Activated CD4-positive, alpha-beta memory T cell treated with anti-CD3 and anti-CD28 coated beads for 36 hours (primary cell): ENCODE measurements at regions not wholly inside any gene's neighbourhood (a gene's known extent, or its start where the extent isn't known, plus 50 kb on each side); places are given as distances from the start of the nearest gene placed in this dataset.

Experiments
- CTCF ChIA-PET: fragments of 350-600 bp; sonication (Branson Sonifier 250); formaldehyde crosslinking; loops from one replicate; lab custom pipeline; 2021; ENCODE audit warnings: antibody characterized with exemption, inconsistent platforms; lab: Charles Lee
- POLR2A ChIA-PET: fragments of 350-600 bp; sonication (Branson Sonifier 250); formaldehyde crosslinking; loops from one replicate; lab custom pipeline; 2021; ENCODE audit warnings: antibody characterized with exemption; lab: Charles Lee
- DNase-seq: peaks from one replicate; pipeline ENCODE4 v3.0.0-alpha.2; 2020
- H3K27ac Mint-ChIP-seq: one replicate; pipeline ENCODE4 v1.8.0; 2021; ENCODE audit warnings: mixed read lengths
- H3K27me3 Mint-ChIP-seq: one replicate; pipeline ENCODE4 v1.8.0; 2021; ENCODE audit warnings: mixed read lengths
- H3K36me3 Mint-ChIP-seq: one replicate; pipeline ENCODE4 v1.8.0; 2021; ENCODE audit warnings: mixed read lengths
- H3K4me1 Mint-ChIP-seq: one replicate; pipeline ENCODE4 v1.8.0; 2021; ENCODE audit warnings: low read depth, mixed read lengths
- H3K4me3 Mint-ChIP-seq: one replicate; pipeline ENCODE4 v1.8.0; 2021; ENCODE audit warnings: mild to moderate bottlenecking, mixed read lengths
- H3K9me3 Mint-ChIP-seq: one replicate; pipeline ENCODE4 v1.8.0; 2021; ENCODE audit warnings: mixed read lengths
- intact Hi-C: fragments of 100-400 bp; cut with micrococcal nuclease; formaldehyde crosslinking; loops from one replicate; pipeline ENCODE4 v1.15.1; 2023

DNA sequence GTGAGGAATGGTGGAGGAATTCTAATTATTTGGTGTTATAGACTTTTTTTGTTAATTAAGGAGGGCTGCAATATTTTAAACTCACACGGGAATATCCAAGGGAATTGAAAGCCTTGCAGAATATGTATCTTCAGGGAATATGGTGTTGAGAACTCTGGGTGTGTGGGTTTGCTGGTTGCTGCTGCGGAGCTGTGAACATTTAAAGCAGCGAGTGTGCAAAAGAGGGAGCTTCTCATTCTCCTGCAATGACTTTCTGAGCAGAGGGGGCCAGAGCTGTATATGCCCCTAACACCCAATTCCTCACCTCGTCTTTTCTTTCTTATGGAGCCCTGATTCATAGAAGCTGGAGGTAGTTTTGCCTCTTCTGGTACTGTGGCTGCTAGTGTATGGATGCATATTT, 217.7 kb downstream of the HIPK3 start:
- Mint-ChIP-seq H3K27ac (no peak overlapping the region), H3K4me1 (no peaks in the 10 kb centered on the region), H3K27me3 (peaks cover 10% of the 10 kb centered on the region), H3K9me3 (no peaks in the 10 kb centered on the region), H3K4me3 (no peak overlapping the region), H3K36me3 (no peaks in the 10 kb centered on the region)
- intact Hi-C loops: no loop called here
- CTCF ChIA-PET: no interaction called here
- no peak for DNase-seq
- POLR2A ChIA-PET: no interaction called here

DNA sequence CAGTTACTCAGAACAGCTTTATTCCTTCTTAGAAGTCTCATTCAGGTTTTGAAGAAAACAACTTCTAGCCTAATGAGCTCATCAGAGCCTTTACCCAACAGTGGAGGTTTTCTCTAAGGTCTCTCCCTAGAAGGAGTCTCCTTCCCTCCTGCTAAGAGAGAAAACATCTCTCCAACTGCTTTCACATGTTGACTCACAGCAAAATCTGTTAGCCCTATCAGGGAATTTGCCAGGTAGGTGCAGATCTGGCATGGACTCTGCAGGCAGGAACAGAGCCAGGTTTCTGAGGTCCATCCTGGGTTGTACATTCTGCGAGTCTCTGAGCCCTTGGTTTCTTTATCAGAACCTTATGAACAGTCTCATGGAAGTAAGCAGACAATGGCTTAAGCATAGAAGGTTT, 214.4 kb downstream of the HIPK3 start:
- CTCF ChIA-PET: no interaction called here

DNA sequence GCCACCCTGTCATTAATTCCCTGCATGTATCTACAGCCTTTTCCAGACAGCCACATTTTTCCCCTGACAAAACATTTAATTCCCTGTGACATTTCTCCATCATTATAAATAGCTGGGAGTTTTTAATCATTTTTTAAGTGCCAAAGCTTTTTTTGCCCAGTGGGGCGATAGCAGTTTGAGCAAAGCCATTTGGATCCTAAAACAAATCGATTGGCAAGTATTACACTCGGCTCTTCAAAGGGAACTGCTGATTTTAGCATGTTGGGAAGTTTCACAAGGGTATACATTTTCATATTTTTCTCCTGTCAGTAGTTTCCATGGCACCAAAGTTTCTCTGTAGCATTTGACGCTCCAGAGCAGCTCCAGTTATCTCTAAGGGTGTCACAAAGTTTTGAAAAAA, 210.8 kb downstream of the HIPK3 start:
- Mint-ChIP-seq H3K36me3 (no peaks in the 10 kb centered on the region), H3K4me1 (no peaks in the 10 kb centered on the region), H3K27ac (no peak overlapping the region), H3K9me3 (no peaks in the 10 kb centered on the region), H3K27me3 (peaks cover 17% of the 10 kb centered on the region), H3K4me3 (no peak overlapping the region)
- ChIA-PET POLR2A (no interaction called here), CTCF (interaction anchor here (0.7 kb wide), 1 partner anchor 76 kb away, joined by 3 read pairs; no protein-coding TSS in a partner anchor)
- intact Hi-C loops: no loop called here
- DNase-seq: no peak

More for the DNA sequence above, 214.4 kb downstream of the HIPK3 start:
- intact Hi-C loops: no loop called here
- Mint-ChIP-seq H3K27ac (no peak overlapping the region), H3K36me3 (no peaks in the 10 kb centered on the region), H3K27me3 (peaks cover 16% of the 10 kb centered on the region), H3K4me1 (no peaks in the 10 kb centered on the region), H3K9me3 (no peaks in the 10 kb centered on the region), H3K4me3 (no peak overlapping the region)
- POLR2A ChIA-PET: no interaction called here
- no peak for DNase-seq

DNA sequence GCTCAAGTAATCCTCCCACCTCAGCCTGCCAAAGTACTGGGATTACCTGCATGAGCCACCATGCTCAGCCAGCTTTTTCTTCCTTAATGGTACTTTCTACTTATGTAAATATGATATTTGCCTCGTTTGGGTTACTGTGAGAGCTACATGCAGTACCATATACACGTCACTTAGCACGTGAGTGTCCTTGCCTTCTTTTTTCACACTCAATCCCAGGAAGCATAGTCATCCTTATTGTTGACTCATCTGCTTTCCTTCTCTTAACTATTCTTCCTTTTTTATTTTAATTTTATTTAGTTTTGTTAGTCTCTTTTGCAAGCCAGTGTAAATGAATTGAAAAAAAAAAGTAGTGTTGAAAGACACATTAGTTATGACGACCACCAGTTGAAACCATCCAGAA, 205.9 kb downstream of the HIPK3 start:
- intact Hi-C loops: no loop called here
- Mint-ChIP-seq H3K9me3 (no peaks in the 10 kb centered on the region), H3K4me1 (no peaks in the 10 kb centered on the region), H3K36me3 (no peaks in the 10 kb centered on the region), H3K27ac (no peak overlapping the region), H3K4me3 (no peak overlapping the region), H3K27me3 (peaks cover 7% of the 10 kb centered on the region)
- ChIA-PET CTCF (no interaction called here), POLR2A (no interaction called here)
- DNase-seq: no peak

DNA sequence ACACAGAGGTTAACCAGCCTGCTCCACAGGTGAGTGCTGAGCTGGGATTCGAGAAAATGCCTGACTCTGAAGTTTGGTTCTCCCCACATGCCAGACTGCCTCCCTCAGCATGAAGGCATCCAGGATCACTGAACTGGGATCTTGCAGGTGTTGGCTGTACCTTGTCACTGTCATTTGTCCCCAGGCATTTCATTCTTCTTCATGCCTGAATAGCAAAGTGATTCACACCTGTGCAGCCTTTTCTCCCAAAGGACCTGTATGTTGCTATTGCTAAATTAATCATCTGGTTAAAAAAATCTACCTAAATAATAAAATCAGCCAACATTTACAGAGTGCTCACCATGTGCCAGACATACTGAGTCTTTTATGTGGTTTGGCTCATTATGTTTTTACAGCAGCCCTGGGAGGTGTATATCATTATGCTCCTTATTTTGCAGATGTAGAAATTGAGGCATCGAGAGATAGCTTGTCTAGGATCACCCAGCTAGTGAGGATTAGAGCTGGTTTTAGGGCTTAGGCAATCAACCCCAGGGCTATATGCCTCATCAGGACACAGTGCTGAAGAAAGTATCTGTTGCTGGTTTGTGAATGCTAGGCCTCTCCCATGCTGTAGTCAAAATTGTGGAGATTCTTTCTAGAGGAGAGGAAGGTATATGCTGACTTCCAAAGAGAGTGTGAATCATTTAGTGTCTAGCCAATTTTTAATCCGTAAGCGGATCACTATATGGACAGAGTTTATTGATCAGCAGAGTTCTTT, 204.4 kb downstream of the HIPK3 start:
- no peak overlapping the region for H3K27ac Mint-ChIP-seq
- intact Hi-C loops: no loop called here
- CTCF ChIA-PET: no interaction called here
- no peaks in the 10 kb centered on the region for H3K9me3 Mint-ChIP-seq
- no peaks in the 10 kb centered on the region for H3K4me1 Mint-ChIP-seq
- POLR2A ChIA-PET: no interaction called here
- H3K36me3 Mint-ChIP-seq: no peaks in the 10 kb centered on the region
- peaks cover 6% of the 10 kb centered on the region for H3K27me3 Mint-ChIP-seq
- H3K4me3 Mint-ChIP-seq: no peak overlapping the region
- DNase-seq: no peak

DNA sequence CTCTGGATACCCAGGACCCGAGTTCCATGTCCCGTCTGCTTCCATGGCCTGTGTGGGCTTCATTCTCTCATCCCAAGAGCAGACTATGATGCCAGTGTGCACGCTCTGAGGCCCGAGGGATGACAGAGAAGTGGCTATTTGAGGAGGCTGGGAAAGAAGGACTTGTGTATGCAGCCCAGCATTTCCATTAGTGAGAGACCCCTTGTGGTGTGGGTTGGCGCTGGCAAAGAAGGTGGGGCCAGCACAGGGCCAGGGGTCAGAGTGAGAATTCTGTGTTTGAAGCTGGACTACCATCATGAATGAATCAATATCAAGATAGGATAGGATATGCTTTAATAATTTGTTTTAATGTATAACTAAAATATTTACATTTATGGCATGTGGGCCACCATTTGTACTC, 200.8 kb downstream of the HIPK3 start:
- no peaks in the 10 kb centered on the region for H3K9me3 Mint-ChIP-seq
- CTCF ChIA-PET: no interaction called here
- POLR2A ChIA-PET: no interaction called here

DNA sequence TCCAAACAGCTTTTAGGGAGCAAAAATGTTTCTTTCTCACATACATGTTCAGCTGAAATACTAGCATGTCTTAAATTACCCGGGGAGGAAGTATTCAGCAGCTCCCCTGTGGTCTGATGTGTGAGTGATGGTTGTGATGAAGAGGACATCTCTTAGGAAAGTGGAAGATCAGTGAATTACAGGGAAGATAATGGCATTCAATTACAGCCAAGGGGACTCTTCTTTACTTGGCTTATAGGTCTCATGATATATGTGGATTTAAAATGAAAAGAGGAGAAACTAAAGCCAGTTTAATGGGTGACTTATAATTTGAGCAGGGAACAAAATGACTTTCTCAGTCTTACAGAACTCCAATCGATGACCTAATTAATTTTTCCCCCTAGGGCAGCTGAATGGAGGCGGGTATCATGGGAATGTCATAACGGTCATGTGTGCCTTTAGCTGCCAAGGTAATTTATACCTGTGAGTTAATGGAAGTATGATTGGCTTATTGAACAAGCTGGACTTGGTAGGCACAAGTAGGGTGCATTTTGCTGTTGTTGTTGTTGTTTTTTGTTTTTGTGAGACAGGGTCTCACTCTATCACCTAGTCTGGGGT, 198.8 kb downstream of the HIPK3 start:
- ChIA-PET POLR2A (no interaction called here), CTCF (no interaction called here)
- Mint-ChIP-seq H3K9me3 (no peaks in the 10 kb centered on the region), H3K36me3 (no peaks in the 10 kb centered on the region), H3K27ac (no peak overlapping the region), H3K27me3 (peaks cover 9% of the 10 kb centered on the region), H3K4me3 (no peak overlapping the region), H3K4me1 (no peaks in the 10 kb centered on the region)
- DNase-seq: no peak
- intact Hi-C loops: no loop called here

More for the DNA sequence above, 200.8 kb downstream of the HIPK3 start:
- Mint-ChIP-seq H3K4me1 (no peaks in the 10 kb centered on the region), H3K36me3 (no peaks in the 10 kb centered on the region), H3K27me3 (peaks cover 6% of the 10 kb centered on the region), H3K4me3 (no peak overlapping the region), H3K27ac (no peak overlapping the region)
- DNase-seq: no peak
- intact Hi-C loops: no loop called here

DNA sequence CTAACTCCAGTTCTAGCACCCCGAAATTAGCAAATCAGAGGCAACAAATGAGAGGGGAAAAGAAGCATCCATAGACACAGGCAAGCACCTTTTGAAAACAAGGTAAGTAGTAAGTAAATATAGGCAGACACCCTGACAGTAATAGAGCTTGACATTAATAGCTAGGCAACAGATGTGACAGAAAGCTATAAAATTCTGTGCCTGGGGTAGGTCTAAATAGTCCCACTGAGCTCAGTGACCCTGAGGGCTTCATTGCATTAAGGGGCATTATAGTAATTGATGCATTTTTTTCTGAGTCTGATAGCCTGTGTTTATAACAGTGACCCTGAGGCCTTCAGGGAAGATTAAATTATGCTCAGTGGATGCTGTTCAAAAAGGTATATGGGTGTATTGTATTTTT, 197.1 kb downstream of the HIPK3 start:
- POLR2A ChIA-PET: interaction anchor here (0.6 kb wide), 1 partner anchor 163 kb away, joined by 3 read pairs; no protein-coding TSS in a partner anchor
- Mint-ChIP-seq H3K27me3 (peaks cover 14% of the 10 kb centered on the region), H3K4me3 (no peak overlapping the region), H3K4me1 (no peaks in the 10 kb centered on the region), H3K36me3 (no peaks in the 10 kb centered on the region), H3K27ac (no peak overlapping the region), H3K9me3 (no peaks in the 10 kb centered on the region)
- CTCF ChIA-PET: no interaction called here
- intact Hi-C loops: no loop called here
- DNase-seq: no peak

DNA sequence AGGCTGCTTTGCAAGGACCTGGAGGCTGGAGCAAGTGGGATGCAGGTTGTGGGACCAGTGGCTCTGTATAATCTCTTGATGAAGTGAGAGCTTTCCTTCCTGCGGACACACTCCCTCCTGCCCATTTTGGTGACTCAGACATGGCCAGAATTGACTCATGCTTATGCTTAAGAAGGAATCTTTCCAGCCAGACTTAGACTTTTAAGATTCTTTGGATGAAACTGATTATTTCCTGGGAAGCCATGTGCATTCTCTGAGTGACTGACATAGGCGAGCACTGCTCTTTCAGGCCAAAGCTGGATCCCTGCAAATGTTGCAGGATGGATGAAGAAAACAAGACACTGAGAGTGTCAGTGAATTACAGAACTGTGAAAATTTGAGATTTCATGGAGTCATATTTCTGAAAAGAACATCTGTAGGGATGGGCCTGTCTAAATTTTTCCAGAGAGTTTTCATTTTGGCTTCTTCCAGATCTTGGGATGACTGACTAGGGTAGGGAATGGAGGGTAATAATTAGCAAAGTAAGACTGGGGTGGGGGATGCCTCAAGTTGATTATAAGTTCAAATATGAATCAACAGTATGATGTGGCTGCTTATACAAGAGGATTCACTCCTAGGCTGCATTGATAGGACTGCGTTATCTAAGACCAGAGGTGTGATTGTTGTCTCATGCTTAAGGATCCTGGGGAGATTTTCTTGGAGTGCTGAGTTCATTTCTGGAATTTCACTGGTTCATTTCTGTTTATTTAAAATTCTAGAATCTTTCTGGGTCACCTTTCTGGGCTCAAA, 195.8 kb downstream of the HIPK3 start:
- CTCF ChIA-PET: no interaction called here
- DNase-seq: no peak
- H3K36me3 Mint-ChIP-seq: no peaks in the 10 kb centered on the region
- peaks cover 14% of the 10 kb centered on the region for H3K27me3 Mint-ChIP-seq
- H3K4me1 Mint-ChIP-seq: no peaks in the 10 kb centered on the region
- no peak overlapping the region for H3K27ac Mint-ChIP-seq
- no peaks in the 10 kb centered on the region for H3K9me3 Mint-ChIP-seq
- no peak overlapping the region for H3K4me3 Mint-ChIP-seq
- POLR2A ChIA-PET: no interaction called here
- intact Hi-C loops: no loop called here

DNA sequence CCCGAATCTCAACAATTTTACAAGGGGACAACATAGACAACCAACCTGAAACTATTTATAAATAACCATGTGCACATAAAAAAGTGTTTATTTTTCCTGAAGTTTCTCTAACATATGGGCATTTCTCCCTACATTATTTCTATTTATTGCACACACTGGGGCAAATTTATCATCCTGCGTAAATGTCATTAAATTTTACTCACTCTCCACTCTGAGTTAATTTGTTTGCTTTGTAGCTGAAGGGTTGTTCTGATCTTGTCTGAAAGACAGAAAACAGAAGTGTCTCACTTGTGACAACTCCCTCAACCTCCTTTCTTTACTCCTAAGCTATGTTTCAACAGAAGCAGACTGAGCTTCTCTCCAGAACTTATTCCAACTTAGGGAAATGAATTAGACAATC, 194.2 kb downstream of the HIPK3 start:
- ChIA-PET CTCF (interaction anchor here (0.6 kb wide), 1 partner anchor 11 kb away, joined by 3 read pairs; no protein-coding TSS in a partner anchor), POLR2A (interaction anchor here (0.6 kb wide), 1 partner anchor 586 kb away, joined by 4 read pairs; no protein-coding TSS in a partner anchor)
- no peak overlapping the region for H3K27ac Mint-ChIP-seq
- intact Hi-C loops: no loop called here
- H3K4me3 Mint-ChIP-seq: no peak overlapping the region
- no peaks in the 10 kb centered on the region for H3K36me3 Mint-ChIP-seq
- no peaks in the 10 kb centered on the region for H3K4me1 Mint-ChIP-seq
- no peak for DNase-seq
- peaks cover 14% of the 10 kb centered on the region for H3K27me3 Mint-ChIP-seq
- H3K9me3 Mint-ChIP-seq: no peaks in the 10 kb centered on the region

DNA sequence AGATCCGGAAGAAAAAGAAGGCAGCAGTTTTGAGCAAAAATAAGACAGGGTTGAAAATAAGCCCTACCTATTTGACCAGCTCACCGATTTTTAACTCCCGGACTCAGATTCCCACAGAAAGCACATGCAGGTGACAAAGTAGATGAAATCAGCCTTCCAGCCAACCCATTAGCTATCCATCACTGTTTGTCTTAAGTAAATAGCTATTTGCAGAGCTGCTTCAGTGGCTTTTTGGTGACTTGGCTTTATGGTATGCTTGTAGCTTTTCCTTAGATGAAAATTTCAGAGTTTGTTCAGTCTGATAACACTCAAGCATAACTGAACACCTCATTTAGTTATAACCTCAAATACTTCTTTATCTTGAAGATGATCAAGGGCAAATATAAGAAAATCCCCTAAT, 192.6 kb downstream of the HIPK3 start:
- CTCF ChIA-PET: interaction anchor here (0.7 kb wide), 1 partner anchor 13 kb away, joined by 3 read pairs; no protein-coding TSS in a partner anchor
- intact Hi-C loops: no loop called here
- no peak overlapping the region for H3K4me3 Mint-ChIP-seq

DNA sequence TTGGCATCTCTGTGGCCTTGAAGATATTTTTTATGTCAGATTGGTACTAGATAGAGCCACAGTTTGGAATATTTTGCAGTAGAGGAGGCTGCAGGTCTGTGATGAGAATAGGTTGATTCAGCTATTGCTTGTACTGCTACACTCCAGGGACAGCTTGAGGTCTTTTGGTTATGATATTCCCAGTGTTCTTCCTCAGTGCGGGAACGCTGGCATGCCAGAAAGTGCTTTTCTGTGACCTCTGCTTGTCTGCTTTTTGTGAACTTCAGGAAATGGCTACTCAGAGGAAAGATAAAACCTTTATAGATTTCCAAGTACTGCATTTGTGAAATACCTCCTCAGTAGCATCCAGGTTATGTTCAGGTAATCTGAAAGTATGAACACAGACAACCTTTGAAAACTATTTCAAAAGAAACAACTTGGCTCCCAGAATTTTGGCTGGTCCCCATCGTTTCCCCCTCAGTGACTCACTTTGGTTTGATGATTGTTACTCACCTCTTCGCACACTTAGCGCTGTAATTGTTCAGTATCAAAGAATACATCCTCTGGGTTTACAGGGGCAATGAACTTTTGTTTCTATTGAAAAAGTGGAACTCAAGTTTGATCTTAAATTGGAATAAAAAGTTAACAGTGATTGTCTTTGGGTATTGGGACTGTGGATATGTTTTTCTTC, 191.4 kb downstream of the HIPK3 start:
- no peak for DNase-seq
- Mint-ChIP-seq H3K36me3 (no peaks in the 10 kb centered on the region), H3K4me1 (no peaks in the 10 kb centered on the region), H3K4me3 (no peak overlapping the region), H3K27me3 (peaks cover 19% of the 10 kb centered on the region), H3K9me3 (no peaks in the 10 kb centered on the region), H3K27ac (no peak overlapping the region)
- ChIA-PET POLR2A (no interaction called here), CTCF (no interaction called here)
- intact Hi-C loops: no loop called here

More for the DNA sequence above, 192.6 kb downstream of the HIPK3 start:
- H3K36me3 Mint-ChIP-seq: no peaks in the 10 kb centered on the region
- peaks cover 18% of the 10 kb centered on the region for H3K27me3 Mint-ChIP-seq
- POLR2A ChIA-PET: no interaction called here
- H3K27ac Mint-ChIP-seq: no peak overlapping the region
- no peaks in the 10 kb centered on the region for H3K4me1 Mint-ChIP-seq
- no peak for DNase-seq
- no peaks in the 10 kb centered on the region for H3K9me3 Mint-ChIP-seq
